ENCODE measurements at regions not wholly inside any gene's neighbourhood (a gene's known extent, or its start where the extent isn't known, plus 50 kb on each side); places are given as distances from the start of the nearest gene placed in this dataset.

DNA sequence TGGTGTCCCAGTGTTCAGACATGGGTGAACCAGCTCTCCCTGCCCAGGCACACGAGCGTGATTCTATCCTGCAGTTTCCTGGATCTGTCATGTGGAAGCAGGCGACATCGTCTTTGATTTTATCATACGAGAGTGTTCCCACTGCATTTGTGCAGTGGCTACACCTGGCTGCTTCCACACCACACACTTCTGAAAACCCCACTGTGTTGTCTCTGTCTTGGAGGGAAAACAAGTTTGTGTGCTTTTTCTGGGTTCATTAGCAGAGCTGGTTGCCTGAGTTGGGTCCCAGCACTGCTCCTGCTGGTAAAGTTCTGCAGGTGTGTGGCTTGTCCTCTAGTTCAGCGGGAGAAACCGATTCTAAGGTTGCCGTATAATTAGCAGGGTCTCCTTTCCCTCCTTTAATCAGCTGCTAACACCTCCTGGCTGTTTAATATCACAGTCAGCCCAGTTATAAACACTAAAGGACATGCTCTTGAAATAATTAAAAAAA, 58.5 kb upstream of the TWIST2 start:
- no peak for TF ChIP-seq BACH2 (CRISPR knock-in tag; IDR thresholded peaks at IDR 0.05; ENCODE audit: borderline replicate concordance)
- TF ChIP-seq CSDC2 (CRISPR knock-in tag; IDR thresholded peaks at IDR 0.05), result no peak
- TF ChIP-seq ZFP3 (CRISPR knock-in tag; IDR thresholded peaks at IDR 0.05), result no peak
- TF ChIP-seq ZC3H10 (CRISPR knock-in tag; IDR thresholded peaks at IDR 0.05), result no peak
- TF ChIP-seq, protein P1, sequence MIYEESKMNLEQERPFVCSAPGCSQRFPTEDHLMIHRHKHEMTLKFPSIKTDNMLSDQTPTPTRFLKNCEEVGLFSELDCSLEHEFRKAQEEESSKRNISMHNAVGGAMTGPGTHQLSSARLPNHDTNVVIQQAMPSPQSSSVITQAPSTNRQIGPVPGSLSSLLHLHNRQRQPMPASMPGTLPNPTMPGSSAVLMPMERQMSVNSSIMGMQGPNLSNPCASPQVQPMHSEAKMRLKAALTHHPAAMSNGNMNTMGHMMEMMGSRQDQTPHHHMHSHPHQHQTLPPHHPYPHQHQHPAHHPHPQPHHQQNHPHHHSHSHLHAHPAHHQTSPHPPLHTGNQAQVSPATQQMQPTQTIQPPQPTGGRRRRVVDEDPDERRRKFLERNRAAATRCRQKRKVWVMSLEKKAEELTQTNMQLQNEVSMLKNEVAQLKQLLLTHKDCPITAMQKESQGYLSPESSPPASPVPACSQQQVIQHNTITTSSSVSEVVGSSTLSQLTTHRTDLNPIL (CRISPR knock-in tag; IDR thresholded peaks at IDR 0.05; ENCODE audit: low read depth), result no peak
- no peak for TF ChIP-seq ZNF8 (CRISPR knock-in tag; IDR thresholded peaks at IDR 0.05)
- no peak for TF ChIP-seq ARNTL (CRISPR knock-in tag; IDR thresholded peaks at IDR 0.05; ENCODE audit: borderline replicate concordance, low read depth)
- TF ChIP-seq ZFP30 (CRISPR knock-in tag; IDR thresholded peaks at IDR 0.05), result no peak
- TF ChIP-seq ESRRG (CRISPR knock-in tag; IDR thresholded peaks at IDR 0.05), result no peak
- TF ChIP-seq, protein P2, sequence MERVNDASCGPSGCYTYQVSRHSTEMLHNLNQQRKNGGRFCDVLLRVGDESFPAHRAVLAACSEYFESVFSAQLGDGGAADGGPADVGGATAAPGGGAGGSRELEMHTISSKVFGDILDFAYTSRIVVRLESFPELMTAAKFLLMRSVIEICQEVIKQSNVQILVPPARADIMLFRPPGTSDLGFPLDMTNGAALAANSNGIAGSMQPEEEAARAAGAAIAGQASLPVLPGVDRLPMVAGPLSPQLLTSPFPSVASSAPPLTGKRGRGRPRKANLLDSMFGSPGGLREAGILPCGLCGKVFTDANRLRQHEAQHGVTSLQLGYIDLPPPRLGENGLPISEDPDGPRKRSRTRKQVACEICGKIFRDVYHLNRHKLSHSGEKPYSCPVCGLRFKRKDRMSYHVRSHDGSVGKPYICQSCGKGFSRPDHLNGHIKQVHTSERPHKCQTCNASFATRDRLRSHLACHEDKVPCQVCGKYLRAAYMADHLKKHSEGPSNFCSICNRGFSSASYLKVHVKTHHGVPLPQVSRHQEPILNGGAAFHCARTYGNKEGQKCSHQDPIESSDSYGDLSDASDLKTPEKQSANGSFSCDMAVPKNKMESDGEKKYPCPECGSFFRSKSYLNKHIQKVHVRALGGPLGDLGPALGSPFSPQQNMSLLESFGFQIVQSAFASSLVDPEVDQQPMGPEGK (CRISPR knock-in tag; IDR thresholded peaks at IDR 0.05; ENCODE audit: borderline replicate concordance), result no peak
- TF ChIP-seq, protein P3, sequence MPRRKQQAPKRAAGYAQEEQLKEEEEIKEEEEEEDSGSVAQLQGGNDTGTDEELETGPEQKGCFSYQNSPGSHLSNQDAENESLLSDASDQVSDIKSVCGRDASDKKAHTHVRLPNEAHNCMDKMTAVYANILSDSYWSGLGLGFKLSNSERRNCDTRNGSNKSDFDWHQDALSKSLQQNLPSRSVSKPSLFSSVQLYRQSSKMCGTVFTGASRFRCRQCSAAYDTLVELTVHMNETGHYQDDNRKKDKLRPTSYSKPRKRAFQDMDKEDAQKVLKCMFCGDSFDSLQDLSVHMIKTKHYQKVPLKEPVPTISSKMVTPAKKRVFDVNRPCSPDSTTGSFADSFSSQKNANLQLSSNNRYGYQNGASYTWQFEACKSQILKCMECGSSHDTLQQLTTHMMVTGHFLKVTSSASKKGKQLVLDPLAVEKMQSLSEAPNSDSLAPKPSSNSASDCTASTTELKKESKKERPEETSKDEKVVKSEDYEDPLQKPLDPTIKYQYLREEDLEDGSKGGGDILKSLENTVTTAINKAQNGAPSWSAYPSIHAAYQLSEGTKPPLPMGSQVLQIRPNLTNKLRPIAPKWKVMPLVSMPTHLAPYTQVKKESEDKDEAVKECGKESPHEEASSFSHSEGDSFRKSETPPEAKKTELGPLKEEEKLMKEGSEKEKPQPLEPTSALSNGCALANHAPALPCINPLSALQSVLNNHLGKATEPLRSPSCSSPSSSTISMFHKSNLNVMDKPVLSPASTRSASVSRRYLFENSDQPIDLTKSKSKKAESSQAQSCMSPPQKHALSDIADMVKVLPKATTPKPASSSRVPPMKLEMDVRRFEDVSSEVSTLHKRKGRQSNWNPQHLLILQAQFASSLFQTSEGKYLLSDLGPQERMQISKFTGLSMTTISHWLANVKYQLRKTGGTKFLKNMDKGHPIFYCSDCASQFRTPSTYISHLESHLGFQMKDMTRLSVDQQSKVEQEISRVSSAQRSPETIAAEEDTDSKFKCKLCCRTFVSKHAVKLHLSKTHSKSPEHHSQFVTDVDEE (CRISPR knock-in tag; IDR thresholded peaks at IDR 0.05), result no peak
- no peak for TF ChIP-seq TOX (CRISPR knock-in tag; IDR thresholded peaks at IDR 0.05; ENCODE audit: borderline replicate concordance)
- no peak for TF ChIP-seq ISL1 (CRISPR knock-in tag; IDR thresholded peaks at IDR 0.05)
